Liver (tissue), 3 donors: ENCODE measurements at regions not wholly inside any gene's neighbourhood (a gene's known extent, or its start where the extent isn't known, plus 50 kb on each side); places are given as distances from the start of the nearest gene placed in this dataset.

Source experiments
- ATF3 ChIP-seq: IDR thresholded peaks from 2 replicates; pipeline ENCODE4 v1.6.1; 2016; ENCODE audit warnings: antibody characterized with exemption
- CTCF ChIP-seq: fragments of 150-350 bp; IDR thresholded peaks from 2 replicates; pipeline ENCODE4 v1.5.1; 2017; ENCODE audit warnings: improper control_type of control experiment, low read depth, low read length; ENCODE audit not compliant: missing input control
- EGR1 ChIP-seq, 2 donors: IDR thresholded peaks; 2 replicates each; pipeline ENCODE4 v1.6.1; 2016 to 2018; ENCODE audit warnings: antibody characterized with exemption in 2 of 2, low read depth in 2 of 2
- FOXA2 ChIP-seq: IDR thresholded peaks from 2 replicates; pipeline ENCODE4 v1.6.1; 2016; ENCODE audit warnings: antibody characterized with exemption
- GABPA ChIP-seq, 2 donors: IDR thresholded peaks in 1 of 2; conservative IDR thresholded peaks in 1 of 2; 2 replicates each; pipeline ENCODE4 v1.6.1; 2016; ENCODE audit warnings: antibody characterized with exemption in 2 of 2, mild to moderate bottlenecking in 1 of 2, moderate library complexity in 1 of 2
- HNF4A ChIP-seq, 2 donors: conservative IDR thresholded peaks; 2 replicates each; pipeline ENCODE4 v1.6.1; 2016; ENCODE audit warnings: antibody characterized with exemption in 2 of 2, mild to moderate bottlenecking in 2 of 2
- MAX ChIP-seq: IDR thresholded peaks from 2 replicates; pipeline ENCODE4 v1.6.1; 2016; ENCODE audit warnings: antibody characterized with exemption
- NR2F2 ChIP-seq: IDR thresholded peaks from 2 replicates; pipeline ENCODE4 v1.6.1; 2016; ENCODE audit warnings: antibody characterized with exemption
- RAD21 ChIP-seq, 2 donors: IDR thresholded peaks; 2 replicates each; pipeline ENCODE4 v1.6.1; 2016; ENCODE audit warnings: antibody characterized with exemption in 2 of 2, mild to moderate bottlenecking in 2 of 2
- REST ChIP-seq: IDR thresholded peaks from 2 replicates; pipeline ENCODE4 v1.6.1; 2016; ENCODE audit warnings: antibody characterized with exemption, mild to moderate bottlenecking
- SP1 ChIP-seq: IDR thresholded peaks from 2 replicates; pipeline ENCODE4 v1.6.1; 2018; ENCODE audit warnings: antibody characterized with exemption, mild to moderate bottlenecking
- TAF1 ChIP-seq: conservative IDR thresholded peaks from 2 replicates; pipeline ENCODE4 v1.6.1; 2016; ENCODE audit warnings: antibody characterized with exemption, mild to moderate bottlenecking
- YY1 ChIP-seq: IDR thresholded peaks from 2 replicates; pipeline ENCODE4 v1.6.1; 2016; ENCODE audit warnings: antibody characterized with exemption, mild to moderate bottlenecking
- ZBTB33 ChIP-seq: IDR thresholded peaks from 2 replicates; pipeline ENCODE4 v1.6.1; 2016; ENCODE audit warnings: antibody characterized with exemption
- donor health status: healthy.
- donor health status: healthy.

- TF ChIP-seq MAX (no peak), CTCF (no peak), RAD21 (IDR thresholded peaks at IDR 0.05) (no peak), NR2F2 (no peak), ATF3 (no peak), TAF1 (no peak), SP1 (no peak), HNF4A (conservative IDR thresholded peaks at IDR 0.05) (no peak), REST (no peak), GABPA (IDR thresholded peaks at IDR 0.05 in 1 of 2, conservative IDR thresholded peaks at IDR 0.05 in 1 of 2) (no peak), ZBTB33 (no peak), YY1 (no peak), EGR1 (IDR thresholded peaks at IDR 0.05; ENCODE audit: low read depth in 2 of 2) (no peak), FOXA2 (no peak)
Measured at GRCh38 chrX:69299951-69300714, 134.9 kb upstream of the PJA1 start.
